Hypothalamus (tissue), 51 donors: ENCODE measurements at regions not wholly inside any gene's neighbourhood (a gene's known extent, or its start where the extent isn't known, plus 50 kb on each side); places are given as distances from the start of the nearest gene placed in this dataset.

Experiments used
- DNase-seq, 51 donors: peaks; one replicate each; lab custom pipeline; 2025; lab: John Stamatoyannopoulos, UW

GRCh38 chr9:82600536-82601292, 462.2 kb downstream of the RASEF start:
- DNase-seq = no peak

DNA sequence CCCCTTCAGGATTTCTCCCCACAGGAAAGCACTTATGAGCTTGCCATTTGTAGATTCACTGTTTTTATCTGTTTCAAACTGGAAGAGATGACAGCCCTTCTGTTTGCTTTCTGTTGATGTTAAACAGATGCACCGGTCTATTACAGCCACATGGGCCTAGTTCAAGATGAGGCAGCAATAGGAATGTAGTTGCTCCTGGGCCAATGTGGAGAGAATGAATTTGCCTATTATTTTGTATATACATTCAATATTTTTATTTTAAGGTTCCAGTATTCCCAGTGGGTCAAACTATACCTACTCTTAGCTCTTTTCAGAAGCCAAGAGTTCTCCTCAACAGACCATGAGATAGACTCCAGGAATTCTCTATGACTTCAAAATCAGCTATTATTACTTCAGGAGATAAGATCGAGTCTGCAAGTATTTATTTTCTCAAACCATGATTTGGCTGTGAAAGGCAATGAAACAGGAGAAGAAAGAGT, 461.6 kb downstream of the RASEF start:
- no peak for DNase-seq

DNA sequence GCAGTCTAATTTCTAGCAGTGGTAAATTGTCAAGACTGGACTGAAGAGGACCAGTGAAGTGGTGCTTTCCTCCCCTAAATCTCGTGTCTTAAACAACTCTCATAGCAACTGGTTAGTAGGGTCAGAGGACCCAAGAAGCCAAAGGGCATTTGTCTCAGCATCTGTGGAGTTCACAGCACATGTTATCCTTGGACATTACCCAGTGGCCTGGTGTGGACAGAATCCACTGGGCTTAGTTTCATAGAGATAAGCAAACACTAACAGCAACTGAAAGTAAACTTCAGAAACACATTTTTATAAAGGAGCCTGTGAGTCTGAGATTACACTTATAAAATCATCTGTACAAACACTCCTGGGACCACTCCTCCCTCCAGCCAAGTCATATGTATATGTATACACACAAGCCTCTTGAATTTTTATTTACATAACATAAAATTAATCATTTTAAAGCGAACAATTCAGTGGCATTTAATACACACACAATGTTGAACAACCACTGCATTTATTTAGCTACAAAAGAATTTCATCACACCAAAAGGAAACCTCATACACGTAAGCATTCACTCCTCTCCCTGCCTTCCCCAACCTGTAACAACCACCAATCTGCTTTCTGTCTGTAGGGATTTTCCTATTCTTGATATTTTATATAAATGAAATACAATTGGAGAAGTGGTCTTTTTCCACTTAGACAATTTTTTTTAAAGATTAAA, 457.8 kb downstream of the RASEF start:
- DNase-seq = no peak

DNA sequence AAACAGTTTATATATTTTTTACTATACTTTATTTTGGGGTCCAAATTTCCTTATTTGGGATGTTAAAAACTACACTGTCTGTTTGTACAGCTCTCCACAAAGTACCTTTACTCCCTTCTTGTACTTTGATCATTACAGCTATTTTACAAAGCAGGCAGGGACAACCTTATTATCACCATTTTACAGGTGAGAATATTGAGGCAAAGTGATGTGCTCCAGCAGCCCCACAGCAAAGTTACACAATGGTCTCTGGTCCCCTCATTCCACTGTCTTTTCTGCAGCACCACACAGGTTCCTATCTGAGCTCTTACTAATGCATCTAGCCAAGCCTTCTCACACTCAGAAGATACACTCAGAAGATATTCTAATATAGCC, 457.3 kb downstream of the RASEF start:
- no peak for DNase-seq

DNA sequence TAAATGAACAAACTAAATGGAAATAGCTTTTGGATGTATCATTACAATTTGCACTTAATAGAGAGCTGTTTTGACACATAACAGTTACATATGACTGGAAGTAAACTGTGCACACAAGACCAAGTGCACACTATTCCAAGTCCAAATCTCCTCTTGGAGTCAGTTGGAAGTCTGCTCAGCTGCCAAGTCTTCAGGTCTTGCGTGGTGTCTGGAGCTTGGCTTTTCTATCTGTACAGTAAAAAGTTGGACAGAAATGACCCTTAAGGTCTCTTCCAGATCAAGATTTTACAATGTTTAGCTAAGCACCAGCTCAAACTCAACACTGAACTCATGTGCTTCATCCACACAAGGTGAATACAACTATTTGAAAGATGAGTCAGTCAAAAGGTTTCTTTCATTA, 456.9 kb downstream of the RASEF start:
- DNase-seq = no peak

DNA sequence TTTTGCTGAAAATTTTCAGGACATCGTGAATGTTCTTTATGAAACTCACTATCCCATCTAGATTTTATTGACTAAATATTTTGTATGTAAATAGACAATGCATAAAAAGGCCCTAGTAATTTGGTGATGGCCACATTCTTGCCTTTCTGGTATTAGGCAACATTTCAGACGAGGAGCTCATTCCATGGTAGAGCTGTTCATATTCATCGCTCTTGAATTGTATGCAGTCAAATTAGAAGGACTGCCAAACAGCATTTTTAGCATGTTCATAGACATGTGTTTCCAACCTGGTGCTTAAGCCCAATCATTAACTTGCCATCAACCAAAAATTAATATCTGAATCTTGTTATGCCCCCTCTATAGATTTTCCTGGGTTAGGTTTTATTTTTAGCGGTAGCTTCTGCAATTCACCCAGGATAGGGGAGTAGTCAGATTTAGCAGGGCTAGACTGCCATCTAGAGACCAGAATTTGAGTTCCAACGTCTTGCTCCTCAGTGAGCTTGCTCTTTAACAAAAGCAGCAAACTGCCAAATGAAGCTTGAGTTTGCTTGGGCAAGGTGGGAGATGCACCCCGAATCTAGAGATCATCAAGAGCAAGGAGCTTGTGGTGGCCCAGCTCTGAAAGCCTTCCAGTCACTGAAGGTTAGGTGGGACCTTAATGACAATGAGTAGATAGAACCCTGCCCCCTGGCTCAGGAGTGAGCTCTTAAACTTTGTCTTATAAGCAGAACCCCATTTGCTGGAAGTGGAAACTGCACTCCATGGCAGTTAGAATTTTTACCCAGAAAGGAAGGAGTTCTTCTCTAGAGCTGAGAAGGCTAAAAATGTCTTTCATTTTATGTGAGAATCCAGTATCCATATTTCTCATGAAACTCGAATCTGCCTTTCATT, 456.2 kb downstream of the RASEF start:
- peak in 6 of 51 donors; percentile 1 to 22 (median 7) for DNase-seq

GRCh38 chr9:82608487-82608886, 454.5 kb downstream of the RASEF start:
- DNase-seq = no peak

DNA sequence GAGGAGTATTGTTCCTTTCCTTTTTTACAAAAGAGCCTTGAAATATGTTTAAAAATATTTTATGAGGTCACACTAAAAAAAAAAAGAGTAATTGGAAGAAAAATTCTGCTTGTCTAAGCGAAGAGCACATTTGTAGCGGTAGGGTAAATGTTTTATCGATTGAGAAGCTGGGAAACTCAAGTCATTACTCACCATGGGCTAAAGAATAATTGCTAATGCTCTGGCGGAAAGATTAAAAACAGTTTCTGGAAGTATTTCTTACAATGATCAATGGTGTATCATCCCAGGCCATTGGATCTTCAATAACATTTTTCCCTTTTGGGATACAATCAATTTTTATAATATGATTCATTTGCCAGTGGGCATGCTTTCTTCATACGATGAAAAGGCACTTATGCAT, 450.0 kb downstream of the RASEF start:
- DNase-seq = no peak

- no peak for DNase-seq
Measured at GRCh38 chr9:82613498-82613897, 449.4 kb downstream of the RASEF start.

GRCh38 chr9:82616545-82616944, 446.4 kb downstream of the RASEF start:
- no peak for DNase-seq

DNA sequence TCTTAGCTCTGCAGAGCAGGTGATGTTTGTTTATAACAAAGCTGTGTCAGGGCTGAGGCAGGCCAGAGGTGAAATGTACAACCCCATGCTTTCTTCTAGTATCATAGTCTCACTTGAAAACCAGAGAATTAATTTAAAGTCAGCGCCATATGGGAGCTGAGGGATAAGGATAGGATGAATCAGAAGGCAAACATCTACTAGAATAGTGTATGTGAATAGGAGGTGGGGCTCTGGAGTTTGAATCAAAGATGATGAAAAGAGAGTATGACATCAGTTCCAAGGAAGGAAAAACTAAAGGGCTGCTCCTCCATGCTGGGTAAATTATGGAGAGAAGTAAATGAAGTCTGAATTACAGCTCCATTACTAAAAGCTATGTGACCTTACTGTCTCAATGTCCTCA, 441.5 kb downstream of the RASEF start:
- DNase-seq = no peak

GRCh38 chr9:82637368-82637767, 425.6 kb downstream of the RASEF start:
- no peak for DNase-seq

DNA sequence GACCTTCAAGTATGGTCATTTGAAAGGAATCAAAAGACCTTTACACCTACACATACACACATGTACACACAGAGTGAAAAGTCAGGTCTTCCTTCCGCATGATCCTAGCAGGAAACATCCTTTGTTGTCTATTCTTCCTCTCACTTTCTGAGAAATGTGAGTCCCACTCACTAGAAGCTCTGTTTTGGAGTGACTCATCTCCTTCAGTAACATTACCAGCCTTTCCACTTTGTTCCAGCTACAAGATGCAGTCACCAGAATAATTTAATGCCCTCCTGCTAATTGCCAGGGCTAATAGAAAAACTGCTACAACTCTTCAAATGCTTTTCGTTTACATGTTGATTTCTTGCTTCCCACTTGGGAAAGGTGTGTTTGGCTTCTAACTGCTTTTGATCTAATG, 417.3 kb downstream of the RASEF start:
- no peak for DNase-seq

DNA sequence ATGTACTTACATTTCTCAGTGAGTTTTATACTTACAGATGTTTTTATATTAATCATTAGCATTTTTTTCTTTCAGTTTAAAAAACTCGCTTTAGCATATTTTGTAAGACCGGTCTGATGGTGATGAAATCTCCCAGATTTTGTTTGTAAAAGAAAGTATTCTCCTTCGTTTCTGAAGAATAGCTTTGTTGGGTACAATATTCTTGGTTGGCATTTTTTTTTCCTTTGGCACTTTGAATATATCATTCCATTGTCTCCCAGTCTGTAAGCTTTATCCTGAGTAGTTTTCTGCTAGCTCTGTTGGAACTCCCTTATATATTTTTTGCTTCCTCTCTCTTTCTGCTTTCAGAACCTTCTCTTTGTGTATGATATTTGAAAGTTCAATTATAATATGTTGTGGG, 412.6 kb downstream of the RASEF start:
- DNase-seq = no peak

GRCh38 chr9:82651474-82651873, 411.5 kb downstream of the RASEF start:
- no peak for DNase-seq

DNA sequence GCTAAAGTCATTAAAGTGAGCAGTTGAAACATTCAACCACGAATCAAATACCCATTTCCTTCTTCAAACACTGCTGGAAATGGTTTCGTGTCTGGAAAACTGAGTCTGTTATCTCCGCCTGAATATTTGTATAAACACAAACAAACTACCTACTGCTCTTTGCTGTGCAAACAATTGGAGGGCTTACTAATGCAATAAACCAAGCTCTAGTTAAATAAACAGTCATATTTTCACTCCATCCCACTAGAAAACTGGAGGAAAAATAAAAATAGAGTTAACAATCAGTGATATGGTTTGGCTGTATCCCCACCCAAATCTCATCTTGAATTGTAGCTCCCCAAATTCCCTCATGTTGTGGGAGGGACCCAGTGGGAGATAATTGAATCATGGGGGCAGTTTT, 397.6 kb downstream of the RASEF start:
- no peak for DNase-seq

DNA sequence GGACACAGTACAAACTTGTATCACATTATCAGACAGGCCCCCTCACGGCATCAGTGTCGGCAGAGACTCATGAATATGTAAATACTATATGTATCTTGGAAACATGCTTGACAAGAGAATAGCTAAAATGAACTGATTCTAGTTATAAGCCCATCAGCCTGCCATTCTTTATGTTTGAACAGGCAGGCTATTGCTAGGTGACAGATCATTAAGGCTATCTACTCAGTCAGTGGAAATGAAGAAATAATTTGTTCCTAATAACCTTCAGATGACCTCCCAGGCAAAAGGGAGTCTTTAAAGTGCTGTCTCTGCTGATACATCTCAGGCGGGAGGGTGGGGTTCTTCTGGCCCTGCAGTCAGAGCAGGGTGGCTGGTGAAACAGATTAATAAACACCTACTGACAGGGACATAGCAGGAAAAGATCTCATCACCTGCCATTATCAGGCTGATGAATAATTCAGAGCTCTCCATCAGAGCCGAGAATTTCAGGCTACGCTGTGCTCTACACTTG, 394.2 kb downstream of the RASEF start:
- no peak for DNase-seq

GRCh38 chr9:82670000-82670399, 392.9 kb downstream of the RASEF start:
- DNase-seq = no peak

DNA sequence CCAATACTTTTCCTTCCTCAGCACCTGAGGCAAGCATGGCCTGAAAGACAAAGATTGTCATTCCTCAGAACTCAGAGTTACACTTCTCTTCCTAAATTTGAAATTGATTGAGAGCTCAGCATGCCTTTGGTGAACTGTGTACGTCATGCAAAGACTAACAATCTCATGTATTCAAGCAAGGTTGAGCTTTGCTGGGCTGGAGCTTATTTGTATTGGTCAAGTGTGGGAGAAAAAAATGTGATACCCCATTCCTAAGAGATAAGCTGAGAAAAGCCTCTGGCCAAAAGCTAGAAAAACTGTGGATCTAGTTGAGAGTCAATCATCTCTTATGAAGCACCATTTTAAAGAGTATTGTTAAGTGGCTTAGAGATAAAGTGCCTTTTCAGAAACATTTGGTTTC, 392.2 kb downstream of the RASEF start:
- DNase-seq = no peak

- DNase-seq = no peak
Measured at GRCh38 chr9:82673201-82673600, 389.7 kb downstream of the RASEF start.

DNA sequence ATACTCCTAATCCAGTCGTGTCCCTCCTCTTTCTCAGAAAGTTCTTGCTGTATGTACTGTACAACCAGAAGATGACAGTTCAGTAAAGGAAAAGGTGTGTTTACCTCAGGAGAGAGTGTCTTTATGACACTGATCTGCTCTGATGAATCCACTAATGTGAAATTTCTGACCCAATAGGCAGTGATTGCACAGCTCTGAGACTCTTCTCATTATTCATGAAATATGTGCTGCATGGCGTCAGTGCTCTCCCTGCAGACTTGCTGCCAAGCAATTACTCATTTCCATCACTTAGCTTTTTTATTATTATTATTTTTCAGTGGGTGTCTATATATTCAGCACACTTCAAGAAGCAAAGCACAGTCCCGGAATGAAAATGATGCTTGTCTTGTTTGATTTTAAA, 389.0 kb downstream of the RASEF start:
- DNase-seq = no peak
